Psoas muscle (tissue), 7 donors: ENCODE measurements at regions not wholly inside any gene's neighbourhood (a gene's known extent, or its start where the extent isn't known, plus 50 kb on each side); places are given as distances from the start of the nearest gene placed in this dataset.

ENCODE experiments used
- ATAC-seq, 4 donors: fragments of 200-7000 bp; cut with Tn5 transposase; one replicate each; pipeline ENCODE4 v1.9.1; 2020; ENCODE audit warnings: moderate library complexity in 3 of 4, mild to moderate bottlenecking in 2 of 4
- DNase-seq, 2 donors: peaks; one replicate each; pipeline ENCODE4 v3.0.0-alpha.2; 2020
- H3K27ac ChIP-seq: fragments of 200-600 bp; one replicate; pipeline ENCODE4 v1.8.0; 2022
- H3K27me3 ChIP-seq, 3 donors: fragments of 200-600 bp in 1 of 3; one replicate each; pipeline versions ENCODE4 v1.6.1 to v1.8.0; 2013 to 2022; ENCODE audit warnings: low read length in 2 of 3, mild to moderate bottlenecking in 2 of 3, moderate library complexity in 1 of 3; ENCODE audit not compliant: insufficient read depth in 3 of 3
- H3K36me3 ChIP-seq, 2 donors: fragments of 200-600 bp in 1 of 2; one replicate each; pipeline versions ENCODE4 v1.6.1 to v1.8.0; 2013 to 2022; ENCODE audit warnings: low read depth in 1 of 2, mild to moderate bottlenecking in 1 of 2, moderate library complexity in 1 of 2; ENCODE audit not compliant: insufficient read depth in 1 of 2
- H3K4me1 ChIP-seq: fragments of 200-600 bp; one replicate; pipeline ENCODE4 v1.8.0; 2022
- H3K4me3 ChIP-seq: fragments of 200-600 bp; one replicate; pipeline ENCODE4 v1.8.0; 2022; ENCODE audit warnings: mild to moderate bottlenecking
- H3K9me3 ChIP-seq: fragments of 200-600 bp; one replicate; pipeline ENCODE4 v1.8.0; 2022
- WGBS, 3 donors: extraction: QIAGEN DNeasy Blood & Tissue Kit; methylation state at CpG; one replicate each; pipeline versions ENCODE4 v1.1.6 to v1.1.7; 2013; 5-methylcytosine and 5-hydroxymethylcytosine counted together
- intact Hi-C, 2 donors: fragments of 100-400 bp; cut with DNase I; formaldehyde crosslinking; loops; one replicate each; pipeline versions ENCODE4 v1.11.0 to v1.14.2; 2022
- TF ChIP-seq, protein P1 (sequence below): fragments of 200-600 bp; IDR thresholded peaks from one replicate; pipeline ENCODE4 v1.8.0; 2022; ENCODE audit warnings: antibody characterized with exemption
- donor health status: healthy with polysubstance abuse.
- donor health status: DM: no; HTN: no; CAD: no; lungs with moderate emphysema.
- donor health status: Bipolar disorder and iron deficiency.
- donor health status: healthy.
- donor health status: DM: yes; HTN: yes; CAD: no.
- donor health status: DM: no; HTN: no; CAD: no.
- donor health status: DM: yes; HTN: yes; CAD: no.

- intact Hi-C loops = loop anchor here (2.0 to 5.0 kb wide), 2 partner anchors 47 to 48 kb away; no protein-coding TSS in a partner anchor
- Histone ChIP-seq H3K9me3 (no peaks in the 10 kb centered on the region), H3K4me1 (peaks cover 4% of the 10 kb centered on the region), H3K27me3 (peaks cover 0 to 5% (median 0%) of the 10 kb centered on the region in 3 donors), H3K27ac (no peak overlapping the region), H3K36me3 (no peaks in the 10 kb centered on the region), H3K4me3 (peak overlapping the region; percentile 63)
- DNase-seq (peak; percentile 18 to 64), ATAC-seq (peak; percentile 61 to 82 (median 68))
- TF ChIP-seq, protein P1, sequence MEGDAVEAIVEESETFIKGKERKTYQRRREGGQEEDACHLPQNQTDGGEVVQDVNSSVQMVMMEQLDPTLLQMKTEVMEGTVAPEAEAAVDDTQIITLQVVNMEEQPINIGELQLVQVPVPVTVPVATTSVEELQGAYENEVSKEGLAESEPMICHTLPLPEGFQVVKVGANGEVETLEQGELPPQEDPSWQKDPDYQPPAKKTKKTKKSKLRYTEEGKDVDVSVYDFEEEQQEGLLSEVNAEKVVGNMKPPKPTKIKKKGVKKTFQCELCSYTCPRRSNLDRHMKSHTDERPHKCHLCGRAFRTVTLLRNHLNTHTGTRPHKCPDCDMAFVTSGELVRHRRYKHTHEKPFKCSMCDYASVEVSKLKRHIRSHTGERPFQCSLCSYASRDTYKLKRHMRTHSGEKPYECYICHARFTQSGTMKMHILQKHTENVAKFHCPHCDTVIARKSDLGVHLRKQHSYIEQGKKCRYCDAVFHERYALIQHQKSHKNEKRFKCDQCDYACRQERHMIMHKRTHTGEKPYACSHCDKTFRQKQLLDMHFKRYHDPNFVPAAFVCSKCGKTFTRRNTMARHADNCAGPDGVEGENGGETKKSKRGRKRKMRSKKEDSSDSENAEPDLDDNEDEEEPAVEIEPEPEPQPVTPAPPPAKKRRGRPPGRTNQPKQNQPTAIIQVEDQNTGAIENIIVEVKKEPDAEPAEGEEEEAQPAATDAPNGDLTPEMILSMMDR = peak; percentile 79
- 8 to 10% (median 9%) methylated on average over 37 of the region's 37 CpGs for WGBS, 3 donors
These were observed 72.8 kb downstream of the S1PR1 start for GRCh38 chr1:101309334-101310311.

DNA sequence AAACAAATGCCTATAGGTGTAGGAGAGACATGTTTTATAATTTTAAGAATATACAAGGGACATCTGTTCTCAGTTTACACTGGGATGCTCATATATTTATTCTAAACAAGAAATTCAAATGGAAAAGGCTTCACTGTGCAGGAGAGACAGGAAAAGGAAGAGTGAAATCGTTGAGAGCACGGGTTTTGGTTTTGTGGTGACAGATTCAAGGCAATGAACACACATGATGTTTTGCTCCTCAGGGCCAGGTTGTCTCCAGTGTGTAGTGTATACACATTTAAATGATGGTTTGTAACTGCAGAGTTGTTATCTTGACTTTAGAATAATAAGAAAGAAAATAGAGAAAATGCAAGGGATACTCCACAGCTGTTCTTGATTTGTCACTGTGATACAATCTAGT lies 73.7 kb downstream of the S1PR1 start:
- H3K9me3 ChIP-seq = no peaks in the 10 kb centered on the region
- H3K4me1 ChIP-seq = peaks cover 4% of the 10 kb centered on the region
- DNase-seq (no peak), ATAC-seq (no peak)
- TF ChIP-seq, protein P1 = no peak
- H3K27me3 ChIP-seq = peaks cover 0 to 5% (median 0%) of the 10 kb centered on the region in 3 donors
- WGBS, 3 donors = 38 to 44% (median 40%) methylated on average over 2 of the region's 2 CpGs
- H3K27ac ChIP-seq = no peak overlapping the region
- intact Hi-C loops = loop anchor here (2.0 to 5.0 kb wide), 2 partner anchors 46 to 47 kb away; no protein-coding TSS in a partner anchor
- no peaks in the 10 kb centered on the region for H3K36me3 ChIP-seq
- no peak overlapping the region for H3K4me3 ChIP-seq

DNA sequence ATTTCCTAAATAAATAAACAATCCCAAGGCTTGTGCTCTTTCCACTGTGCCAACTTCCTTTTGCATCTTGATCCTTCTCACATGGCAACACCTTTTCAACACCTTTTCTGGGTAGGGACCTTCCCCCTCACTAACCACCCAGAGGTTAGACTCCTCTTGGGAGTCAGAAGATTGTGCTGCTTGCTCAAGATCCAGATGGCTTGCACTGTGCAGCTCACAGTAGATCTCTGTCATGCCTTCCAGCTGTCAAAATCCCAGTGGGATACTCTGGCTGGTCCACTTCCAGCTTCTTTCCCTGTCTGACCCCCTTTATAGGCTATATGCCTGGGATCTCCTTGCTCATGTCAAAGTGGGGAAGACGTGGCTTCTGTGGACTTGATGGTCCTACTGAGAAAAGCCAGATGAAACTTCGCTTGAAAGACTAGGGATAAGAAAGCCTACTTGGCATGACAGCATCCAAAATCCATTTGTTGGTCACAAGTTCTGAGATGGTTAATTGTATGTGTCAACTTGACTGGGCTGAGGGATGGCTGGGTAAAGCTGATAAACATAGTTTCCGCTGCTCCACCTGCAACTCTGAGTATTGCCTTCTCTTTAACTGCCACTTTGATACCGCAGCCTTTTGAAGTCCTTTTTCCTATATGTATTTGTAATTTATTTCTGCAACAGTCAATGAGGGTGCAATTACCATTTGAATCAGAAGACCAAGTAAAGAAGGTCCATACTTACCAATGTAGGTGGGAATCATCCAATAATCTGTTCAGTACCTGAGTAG lies 74.5 kb downstream of the S1PR1 start:
- Histone ChIP-seq H3K27me3 (peaks cover 0 to 5% (median 0%) of the 10 kb centered on the region in 3 donors), H3K9me3 (no peaks in the 10 kb centered on the region), H3K27ac (no peak overlapping the region), H3K4me1 (peaks cover 4% of the 10 kb centered on the region), H3K4me3 (no peak overlapping the region), H3K36me3 (no peaks in the 10 kb centered on the region)
- intact Hi-C loops = loop anchor here (2.0 to 5.0 kb wide), 2 partner anchors 45 to 46 kb away; no protein-coding TSS in a partner anchor
- WGBS, 3 donors = 81 to 86% (median 84%) methylated on average over 4 of the region's 4 CpGs
- ATAC-seq (no peak), DNase-seq (no peak)
- TF ChIP-seq, protein P1 = no peak

GRCh38 chr1:101312147-101312546 lies 75.3 kb downstream of the S1PR1 start:
- no peak overlapping the region for H3K4me3 ChIP-seq
- no peak for ATAC-seq

More at GRCh38 chr1:101312147-101312546, 75.3 kb downstream of the S1PR1 start:
- H3K27ac ChIP-seq = no peak overlapping the region
- TF ChIP-seq, protein P1 = no peak
- H3K27me3 ChIP-seq = peaks cover 0 to 5% (median 0%) of the 10 kb centered on the region in 3 donors
- peaks cover 4% of the 10 kb centered on the region for H3K4me1 ChIP-seq
- DNase-seq = no peak
- H3K36me3 ChIP-seq = no peaks in the 10 kb centered on the region
- 77 to 90% (median 86%) methylated on average over 4 of the region's 4 CpGs for WGBS, 3 donors
- intact Hi-C loops = loop anchor here in 1 of 2 donors (5.0 kb wide), 1 partner anchor 45 kb away; no protein-coding TSS in a partner anchor
- H3K9me3 ChIP-seq = no peaks in the 10 kb centered on the region
